Activated CD8-positive, alpha-beta memory T cell treated with anti-CD3 and anti-CD28 coated beads, Interleukin-2, amount 10 ng/mL, durations not matched to agents 7 days and 5 days (primary cell): ENCODE measurements at regions not wholly inside any gene's neighbourhood (a gene's known extent, or its start where the extent isn't known, plus 50 kb on each side); places are given as distances from the start of the nearest gene placed in this dataset.
"Not testable (repeated sequence)": the region's sequence is repeated elsewhere in the genome, so short reads cannot be mapped to it uniquely, and the experiment has no call there.

ENCODE experiments used
- ATAC-seq: fragments of 150-1000 bp; cut with Tn5 transposase; one replicate; pipeline ENCODE4 v1.10.0; 2021; ENCODE audit warnings: moderate library complexity
- CTCF ChIA-PET: fragments of 350-600 bp; sonication (Branson Sonifier 250); formaldehyde crosslinking; loops from one replicate; lab custom pipeline; 2021; ENCODE audit warnings: antibody characterized with exemption; lab: Charles Lee
- DNase-seq: peaks from one replicate; pipeline ENCODE4 v3.0.0-alpha.2; 2020
- H3K27ac Mint-ChIP-seq: one replicate; pipeline ENCODE4 v1.8.0; 2021; ENCODE audit warnings: mild to moderate bottlenecking, mixed read lengths
- H3K27me3 Mint-ChIP-seq: one replicate; pipeline ENCODE4 v1.8.0; 2021; ENCODE audit warnings: mixed read lengths
- H3K36me3 Mint-ChIP-seq: one replicate; pipeline ENCODE4 v1.8.0; 2021; ENCODE audit warnings: mild to moderate bottlenecking, mixed read lengths
- H3K4me1 Mint-ChIP-seq: one replicate; pipeline ENCODE4 v1.8.0; 2021; ENCODE audit warnings: mixed read lengths
- H3K4me3 Mint-ChIP-seq: one replicate; pipeline ENCODE4 v1.8.0; 2021; ENCODE audit warnings: mild to moderate bottlenecking, moderate library complexity, mixed read lengths
- H3K9me3 Mint-ChIP-seq: one replicate; pipeline ENCODE4 v1.8.0; 2022; ENCODE audit warnings: low read depth, mixed read lengths

- CTCF ChIA-PET: no interaction called here
- H3K4me3 Mint-ChIP-seq: no peak overlapping the region
- H3K27ac Mint-ChIP-seq: no peak overlapping the region
- no peaks in the 10 kb centered on the region for H3K9me3 Mint-ChIP-seq
- peaks cover 7% of the 10 kb centered on the region for H3K27me3 Mint-ChIP-seq
- H3K4me1 Mint-ChIP-seq: no peaks in the 10 kb centered on the region
- no peak for DNase-seq
- ATAC-seq: no peak
- no peaks in the 10 kb centered on the region for H3K36me3 Mint-ChIP-seq
Observed at GRCh38 chr12:34097213-34097612, 74.9 kb downstream of the ALG10 start.

DNA sequence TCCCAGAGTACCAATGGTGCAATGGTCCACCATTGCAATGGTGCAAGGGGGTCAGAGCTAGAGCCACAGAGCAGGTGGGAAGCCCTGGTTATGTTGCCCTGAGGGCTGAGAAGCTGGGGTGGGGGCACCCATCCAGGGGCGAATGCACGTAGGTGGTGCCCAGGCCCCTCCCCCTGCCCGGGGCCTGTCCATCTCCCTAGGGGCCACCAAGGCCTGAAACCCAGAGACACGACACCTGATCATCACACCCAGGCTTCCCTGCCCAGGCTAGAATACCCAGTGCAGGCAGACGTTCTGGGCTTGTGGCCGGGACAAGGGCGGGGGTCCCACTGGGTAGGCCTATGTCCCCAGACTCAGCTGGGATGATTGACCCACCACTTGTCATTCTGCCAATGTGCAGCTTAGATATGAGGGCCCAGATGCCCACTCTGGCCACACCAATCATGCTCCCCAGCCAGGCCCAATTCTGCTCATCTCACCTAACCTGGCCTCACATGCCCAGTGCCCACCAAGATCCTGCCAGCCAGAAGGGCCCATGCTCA, 83.2 kb downstream of the ALG10 start:
- no peaks in the 10 kb centered on the region for H3K4me1 Mint-ChIP-seq
- peaks cover 9% of the 10 kb centered on the region for H3K27me3 Mint-ChIP-seq
- ATAC-seq (no peak), DNase-seq (no peak)
- no peaks in the 10 kb centered on the region for H3K36me3 Mint-ChIP-seq
- no peaks in the 10 kb centered on the region for H3K9me3 Mint-ChIP-seq
- CTCF ChIA-PET: no interaction called here
- no peak overlapping the region for H3K4me3 Mint-ChIP-seq
- H3K27ac Mint-ChIP-seq: no peak overlapping the region

DNA sequence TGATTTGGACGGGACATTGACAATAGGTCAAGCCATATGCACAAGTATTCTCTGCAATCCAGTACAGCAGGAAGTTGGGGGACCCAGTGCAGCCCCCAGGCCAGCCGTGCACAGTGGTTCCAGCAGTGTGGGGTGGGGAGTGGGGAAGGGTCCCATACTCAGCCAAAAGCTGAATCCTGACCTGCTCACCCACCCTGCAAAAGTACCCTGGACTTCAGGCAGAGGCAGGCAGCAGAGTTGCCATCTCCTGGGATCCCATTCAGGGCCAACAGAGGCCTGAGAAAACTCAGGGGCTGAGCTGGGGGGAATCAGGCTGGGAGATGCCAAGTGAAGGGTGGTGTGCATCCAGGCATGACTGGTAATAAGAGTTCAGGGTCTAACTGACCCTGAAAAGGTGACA, 83.9 kb downstream of the ALG10 start:
- CTCF ChIA-PET: interaction anchor here (0.9 kb wide), 1 partner anchor 17 kb away, joined by 3 read pairs; no protein-coding TSS in a partner anchor
- no peaks in the 10 kb centered on the region for H3K4me1 Mint-ChIP-seq
- no peak for ATAC-seq
- H3K9me3 Mint-ChIP-seq: no peaks in the 10 kb centered on the region
- no peak overlapping the region for H3K4me3 Mint-ChIP-seq
- H3K36me3 Mint-ChIP-seq: no peaks in the 10 kb centered on the region
- DNase-seq: no peak
- peaks cover 9% of the 10 kb centered on the region for H3K27me3 Mint-ChIP-seq
- no peak overlapping the region for H3K27ac Mint-ChIP-seq

DNA sequence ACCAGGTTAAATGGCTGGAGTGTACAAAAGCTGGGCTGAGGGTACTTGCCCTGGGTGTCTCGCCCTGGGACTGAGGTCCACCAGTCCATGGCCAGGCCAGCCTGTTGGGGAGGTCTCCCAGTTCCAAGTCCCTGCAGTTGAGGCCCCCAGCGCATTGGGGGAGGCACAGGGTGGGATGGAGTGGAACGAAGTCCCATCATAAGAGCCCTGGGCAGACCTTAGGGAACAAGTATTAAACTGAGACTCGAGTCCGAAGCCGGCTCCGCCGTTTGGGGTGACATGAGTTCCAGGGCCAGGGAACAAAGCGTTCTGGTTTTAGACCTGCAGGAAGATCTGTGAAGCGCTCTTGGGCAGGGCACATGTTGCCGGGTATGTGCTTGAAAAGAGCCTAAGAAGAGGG, 84.7 kb downstream of the ALG10 start:
- DNase-seq (no peak), ATAC-seq (no peak)
- no peak overlapping the region for H3K4me3 Mint-ChIP-seq
- H3K36me3 Mint-ChIP-seq: no peaks in the 10 kb centered on the region
- H3K4me1 Mint-ChIP-seq: no peaks in the 10 kb centered on the region
- CTCF ChIA-PET: no interaction called here
- no peaks in the 10 kb centered on the region for H3K9me3 Mint-ChIP-seq
- H3K27ac Mint-ChIP-seq: no peak overlapping the region
- H3K27me3 Mint-ChIP-seq: peaks cover 9% of the 10 kb centered on the region

DNA sequence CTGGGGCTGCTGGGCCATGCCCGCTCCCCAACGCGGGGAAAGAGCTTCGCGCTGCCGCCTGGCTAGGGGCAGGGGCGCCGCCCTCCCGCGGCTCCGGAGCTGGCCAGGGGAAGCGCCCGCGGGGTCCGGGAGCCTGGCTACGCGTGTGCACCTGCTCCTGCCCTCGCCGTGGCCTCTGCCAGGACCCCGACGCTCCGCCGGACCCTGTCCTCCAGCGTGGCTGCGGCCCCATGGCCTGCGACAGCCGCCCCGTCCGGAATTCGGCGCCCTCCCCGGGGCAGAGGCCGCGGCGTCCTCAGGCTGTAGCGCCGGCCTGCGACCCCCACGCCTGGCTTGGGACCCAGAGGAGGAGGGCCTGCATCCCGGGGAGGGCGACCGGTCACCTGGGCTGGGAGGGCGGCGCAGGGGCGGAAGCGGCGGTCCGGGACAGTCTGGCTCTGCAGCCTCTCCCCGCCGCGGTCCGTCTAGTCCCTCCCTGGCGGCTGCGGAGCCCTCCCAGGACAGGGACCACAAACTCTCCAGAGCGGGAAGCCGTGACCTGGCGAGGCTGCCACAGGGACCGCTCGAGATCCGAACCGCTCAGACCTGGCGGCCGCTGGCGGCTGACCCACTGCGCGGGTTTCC, 85.6 kb downstream of the ALG10 start:
- no peak overlapping the region for H3K4me3 Mint-ChIP-seq
- no peak for ATAC-seq

DNA sequence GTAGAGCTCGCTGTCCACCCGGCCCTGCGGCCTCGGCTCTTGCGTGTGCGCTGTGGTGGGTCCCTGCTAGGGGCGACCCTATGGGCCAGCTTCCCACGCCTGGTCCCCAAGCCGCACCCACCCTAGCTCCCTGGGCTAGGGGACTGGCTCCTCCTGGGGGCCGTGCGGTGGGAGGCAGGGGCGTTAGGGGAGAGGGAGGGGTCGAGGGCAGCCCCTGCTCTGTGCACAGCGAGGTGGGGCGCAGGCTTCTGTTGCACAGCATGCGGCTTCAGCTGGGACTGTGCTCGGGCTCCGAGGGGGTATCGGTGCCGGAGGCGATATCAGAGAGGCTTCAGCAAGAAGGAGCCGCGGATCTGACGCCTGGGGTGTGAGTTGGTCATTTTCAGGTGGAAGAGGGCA, 86.1 kb downstream of the ALG10 start:
- no peak overlapping the region for H3K27ac Mint-ChIP-seq
- ATAC-seq: no peak
- no peaks in the 10 kb centered on the region for H3K9me3 Mint-ChIP-seq
- no peaks in the 10 kb centered on the region for H3K4me1 Mint-ChIP-seq
- no peak overlapping the region for H3K4me3 Mint-ChIP-seq
- DNase-seq: no peak
- no peaks in the 10 kb centered on the region for H3K36me3 Mint-ChIP-seq
- peaks cover 9% of the 10 kb centered on the region for H3K27me3 Mint-ChIP-seq
- CTCF ChIA-PET: no interaction called here

More for the DNA sequence above, 85.6 kb downstream of the ALG10 start:
- no peak overlapping the region for H3K27ac Mint-ChIP-seq
- H3K9me3 Mint-ChIP-seq: no peaks in the 10 kb centered on the region
- CTCF ChIA-PET: no interaction called here
- H3K27me3 Mint-ChIP-seq: peaks cover 9% of the 10 kb centered on the region
- no peaks in the 10 kb centered on the region for H3K36me3 Mint-ChIP-seq
- DNase-seq: no peak
- no peaks in the 10 kb centered on the region for H3K4me1 Mint-ChIP-seq

DNA sequence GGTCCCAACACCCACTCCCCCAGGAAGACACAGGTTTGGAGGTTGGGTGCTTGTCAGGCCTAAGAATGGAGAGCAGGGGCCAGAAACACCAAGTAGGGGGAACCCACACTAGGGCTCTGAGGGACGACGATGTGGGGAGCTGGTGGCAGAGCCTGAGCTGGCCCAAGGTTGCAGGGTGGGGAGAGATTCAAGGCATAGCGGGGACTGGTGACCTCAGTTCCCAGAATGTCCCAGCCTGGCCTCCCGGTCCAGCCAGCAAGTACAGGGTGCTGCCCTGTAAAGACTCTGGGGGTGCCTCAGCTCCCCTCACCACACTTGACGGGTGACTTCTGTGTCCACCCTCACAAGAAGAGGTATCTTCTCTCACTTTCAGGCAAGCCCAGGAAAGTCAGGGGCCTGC, 86.7 kb downstream of the ALG10 start:
- Mint-ChIP-seq H3K27me3 (peaks cover 9% of the 10 kb centered on the region), H3K4me1 (no peaks in the 10 kb centered on the region), H3K36me3 (no peaks in the 10 kb centered on the region), H3K9me3 (no peaks in the 10 kb centered on the region), H3K27ac (no peak overlapping the region), H3K4me3 (no peak overlapping the region)
- DNase-seq: no peak
- ATAC-seq: no peak
- CTCF ChIA-PET: interaction anchor here (1.2 kb wide), 1 partner anchor 19 kb away, joined by 3 read pairs; no protein-coding TSS in a partner anchor

DNA sequence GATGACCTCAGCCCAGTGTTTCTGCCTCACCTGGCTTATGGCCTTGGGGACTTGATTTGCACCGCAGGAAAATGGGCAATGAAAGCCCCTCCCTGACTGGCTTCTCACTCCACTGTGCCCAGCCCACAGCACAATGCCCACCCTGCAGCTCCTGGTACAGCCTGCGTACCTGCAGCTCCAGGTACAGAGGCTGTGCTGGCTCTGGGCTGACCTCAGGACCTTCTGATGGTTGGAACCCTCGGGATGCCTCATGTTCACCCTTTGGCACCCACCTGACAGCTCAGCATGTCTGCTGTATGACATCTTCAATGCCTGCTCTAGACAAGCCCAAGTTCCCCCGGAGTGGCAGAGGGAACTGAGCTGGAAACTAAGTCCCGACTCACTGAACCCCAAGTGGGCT, 87.1 kb downstream of the ALG10 start:
- H3K27ac Mint-ChIP-seq: no peak overlapping the region
- CTCF ChIA-PET: interaction anchor here (1.2 kb wide), 1 partner anchor 19 kb away, joined by 3 read pairs; no protein-coding TSS in a partner anchor
- no peaks in the 10 kb centered on the region for H3K36me3 Mint-ChIP-seq
- H3K9me3 Mint-ChIP-seq: no peaks in the 10 kb centered on the region
- H3K27me3 Mint-ChIP-seq: peaks cover 9% of the 10 kb centered on the region
- no peak for DNase-seq
- no peaks in the 10 kb centered on the region for H3K4me1 Mint-ChIP-seq
- no peak overlapping the region for H3K4me3 Mint-ChIP-seq
- ATAC-seq: no peak

DNA sequence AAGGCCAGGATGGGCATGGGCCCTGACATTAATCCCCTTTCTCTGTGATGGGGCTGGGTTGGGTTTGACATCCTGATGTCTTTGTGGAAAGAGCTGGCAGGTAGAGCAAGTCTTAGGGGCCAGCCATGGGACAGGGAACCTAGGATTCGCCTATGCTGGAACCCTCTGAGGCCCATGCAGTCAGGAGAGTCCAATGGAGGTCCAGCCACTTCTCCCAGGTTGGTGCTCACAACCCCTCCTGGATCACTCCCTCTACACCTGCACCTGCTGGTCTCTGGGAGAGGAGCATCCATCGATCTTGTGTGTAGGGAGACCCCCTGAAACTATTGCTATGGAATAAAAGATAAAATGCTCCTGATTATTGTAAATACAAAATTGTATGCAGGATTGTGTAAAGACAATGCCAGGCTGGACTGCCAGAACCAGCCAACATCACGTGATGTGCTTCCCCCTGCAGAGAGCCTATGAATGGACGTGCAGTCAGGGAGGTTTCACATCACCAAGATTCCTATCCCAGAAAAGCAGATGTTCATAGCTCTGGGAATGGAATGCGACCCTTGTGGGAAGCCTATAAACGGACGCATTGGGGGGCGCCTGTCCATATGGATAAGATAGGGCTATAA, 87.7 kb downstream of the ALG10 start:
- H3K9me3 Mint-ChIP-seq, H3K36me3 Mint-ChIP-seq, DNase-seq, H3K27ac Mint-ChIP-seq, H3K27me3 Mint-ChIP-seq, ATAC-seq, H3K4me1 Mint-ChIP-seq, H3K4me3 Mint-ChIP-seq: not testable (repeated sequence)
- CTCF ChIA-PET: interaction anchor here (1.2 kb wide), 1 partner anchor 18 kb away, joined by 3 read pairs; no protein-coding TSS in a partner anchor

- Mint-ChIP-seq H3K9me3 (no peaks in the 10 kb centered on the region), H3K4me1 (no peaks in the 10 kb centered on the region), H3K27me3 (peaks cover 7% of the 10 kb centered on the region), H3K36me3 (no peaks in the 10 kb centered on the region), H3K27ac (no peak overlapping the region), H3K4me3 (no peak overlapping the region)
- ATAC-seq (no peak), DNase-seq (no peak)
- CTCF ChIA-PET: no interaction called here
Observed at GRCh38 chr12:34119366-34119765, 97.1 kb downstream of the ALG10 start.

DNA sequence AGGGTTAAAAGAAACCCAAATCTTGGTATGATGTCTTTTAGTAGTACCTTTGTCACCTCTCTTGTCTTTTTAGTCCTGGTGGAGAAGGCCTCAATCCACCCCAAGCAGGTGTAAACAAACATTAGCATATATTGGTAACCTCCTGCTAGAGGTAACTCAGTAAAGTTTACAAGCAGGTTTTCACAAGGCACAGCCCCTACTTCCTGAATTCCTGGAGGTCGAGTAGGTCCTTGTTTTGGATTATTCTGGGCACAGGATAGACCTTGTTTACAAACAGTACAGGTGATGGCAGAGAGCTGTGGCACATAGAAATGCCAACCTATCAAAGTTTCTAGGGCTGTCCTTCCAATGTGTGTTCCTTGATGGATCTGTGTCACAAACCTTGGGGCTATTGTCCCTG, 99.1 kb downstream of the ALG10 start:
- no peak for DNase-seq
- Mint-ChIP-seq H3K36me3 (no peaks in the 10 kb centered on the region), H3K27ac (no peak overlapping the region), H3K9me3 (no peaks in the 10 kb centered on the region), H3K4me1 (peaks cover 4% of the 10 kb centered on the region), H3K4me3 (no peak overlapping the region), H3K27me3 (peaks cover under 1% of the 10 kb centered on the region)
- CTCF ChIA-PET: no interaction called here
- no peak for ATAC-seq

- not testable (repeated sequence) for H3K27ac Mint-ChIP-seq, H3K4me1 Mint-ChIP-seq, H3K27me3 Mint-ChIP-seq, H3K9me3 Mint-ChIP-seq, H3K36me3 Mint-ChIP-seq, H3K4me3 Mint-ChIP-seq
- CTCF ChIA-PET: interaction anchor here (0.7 to 1.5 kb wide), 14 partner anchors 9 to 1368 kb away, joined by 3 to 8 read pairs (median 3); partner anchors contain the start of gene YARS2
- peak; percentile 53 for ATAC-seq
- peak; percentile 62 for DNase-seq
Observed at GRCh38 chr12:34123092-34123491, 100.8 kb downstream of the ALG10 start.

- Mint-ChIP-seq H3K36me3 (no peaks in the 10 kb centered on the region), H3K27ac (no peak overlapping the region), H3K27me3 (peaks cover 8% of the 10 kb centered on the region), H3K4me1 (peaks cover 8% of the 10 kb centered on the region), H3K4me3 (no peak overlapping the region), H3K9me3 (no peaks in the 10 kb centered on the region)
- ATAC-seq (no peak), DNase-seq (no peak)
- CTCF ChIA-PET: interaction anchor here (1.5 kb wide), 1 partner anchor 94 kb away, joined by 6 read pairs; no protein-coding TSS in a partner anchor
Observed at GRCh38 chr12:34124608-34125007, 102.3 kb downstream of the ALG10 start.

DNA sequence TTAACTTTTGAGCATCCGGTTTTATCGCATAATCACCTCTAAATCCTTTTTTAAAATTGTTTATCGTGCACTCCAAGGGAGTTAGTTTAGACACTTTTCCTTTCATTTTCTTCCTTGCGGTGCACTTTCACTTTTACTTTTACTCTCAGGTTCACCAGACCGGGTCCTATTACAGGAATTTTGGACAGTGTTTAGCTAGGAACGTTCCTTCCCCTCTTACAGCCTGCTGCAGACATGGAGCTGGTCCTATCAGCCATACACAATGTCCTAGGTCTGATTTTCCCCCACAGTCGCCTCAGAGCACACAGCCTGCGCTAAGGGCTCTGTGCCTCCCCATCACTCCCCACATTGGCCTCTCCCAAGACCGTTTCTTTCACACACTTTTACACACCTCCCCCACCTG, 103.9 kb downstream of the ALG10 start:
- H3K9me3 Mint-ChIP-seq: no peaks in the 10 kb centered on the region
- H3K4me1 Mint-ChIP-seq: peaks cover 8% of the 10 kb centered on the region
- H3K36me3 Mint-ChIP-seq: no peaks in the 10 kb centered on the region
- ATAC-seq (peak; percentile 51), DNase-seq (no peak)
- CTCF ChIA-PET: interaction anchor here (1.4 kb wide), 1 partner anchor 68 kb away, joined by 3 read pairs; no protein-coding TSS in a partner anchor
- peak overlapping the region; percentile 45 for H3K4me3 Mint-ChIP-seq
- H3K27ac Mint-ChIP-seq: peak overlapping the region; percentile 62
- peaks cover 9% of the 10 kb centered on the region for H3K27me3 Mint-ChIP-seq
